Immature natural killer cell (primary cell): ENCODE measurements at regions not wholly inside any gene's neighbourhood (a gene's known extent, or its start where the extent isn't known, plus 50 kb on each side); places are given as distances from the start of the nearest gene placed in this dataset.

Source experiments
- DNase-seq, 3 donors: peaks; one replicate each; pipeline ENCODE4 v3.0.0; 2022; ENCODE audit warnings: mixed read lengths in 1 of 3
- H3K27ac Mint-ChIP-seq, 6 donors: one replicate each; pipeline ENCODE4 v1.8.0; 2020; ENCODE audit warnings: mixed read lengths in 6 of 6, mild to moderate bottlenecking in 5 of 6, inconsistent platforms in 4 of 6, moderate library complexity in 3 of 6
- H3K27me3 Mint-ChIP-seq, 3 donors: one replicate each; pipeline ENCODE4 v1.8.0; 2020 to 2021; ENCODE audit warnings: low read depth in 3 of 3, mild to moderate bottlenecking in 3 of 3, mixed read lengths in 3 of 3, moderate library complexity in 3 of 3, inconsistent platforms in 1 of 3
- H3K36me3 Mint-ChIP-seq, 3 donors: one replicate each; pipeline ENCODE4 v1.8.0; 2020; ENCODE audit warnings: mixed read lengths in 3 of 3, inconsistent platforms in 2 of 3, mild to moderate bottlenecking in 2 of 3
- H3K4me1 Mint-ChIP-seq, 2 donors: one replicate each; pipeline ENCODE4 v1.8.0; 2020; ENCODE audit warnings: inconsistent platforms in 2 of 2, mild to moderate bottlenecking in 2 of 2, mixed read lengths in 2 of 2, moderate library complexity in 1 of 2
- H3K4me3 Mint-ChIP-seq, 5 donors: one replicate each; pipeline ENCODE4 v1.8.0; 2020; ENCODE audit warnings: mild to moderate bottlenecking in 5 of 5, mixed read lengths in 5 of 5, inconsistent platforms in 3 of 5, moderate library complexity in 3 of 5
- H3K9me3 Mint-ChIP-seq, 6 donors: one replicate each; pipeline ENCODE4 v1.8.0; 2020; ENCODE audit warnings: mild to moderate bottlenecking in 6 of 6, mixed read lengths in 6 of 6, inconsistent platforms in 4 of 6, moderate library complexity in 3 of 6

- H3K4me3 Mint-ChIP-seq: no peak overlapping the region
- H3K36me3 Mint-ChIP-seq: no peaks in the 10 kb centered on the region
- no peak overlapping the region for H3K27ac Mint-ChIP-seq
- peaks cover 0 to 8% (median 5%) of the 10 kb centered on the region in 3 donors for H3K27me3 Mint-ChIP-seq
- DNase-seq: no peak
- no peaks in the 10 kb centered on the region for H3K4me1 Mint-ChIP-seq
- no peaks in the 10 kb centered on the region for H3K9me3 Mint-ChIP-seq
Observed at GRCh38 chr16:85436207-85436606, 176.9 kb upstream of the GSE1 start.

GRCh38 chr16:85436636-85437165, 176.4 kb upstream of the GSE1 start:
- no peaks in the 10 kb centered on the region for H3K4me1 Mint-ChIP-seq
- H3K36me3 Mint-ChIP-seq: no peaks in the 10 kb centered on the region
- DNase-seq: no peak
- H3K4me3 Mint-ChIP-seq: no peak overlapping the region
- no peak overlapping the region for H3K27ac Mint-ChIP-seq
- H3K9me3 Mint-ChIP-seq: no peaks in the 10 kb centered on the region
- peaks cover 0 to 8% (median 5%) of the 10 kb centered on the region in 3 donors for H3K27me3 Mint-ChIP-seq

GRCh38 chr16:85437166-85438052, 175.7 kb upstream of the GSE1 start:
- Mint-ChIP-seq H3K9me3 (no peaks in the 10 kb centered on the region), H3K36me3 (no peaks in the 10 kb centered on the region), H3K27ac (no peak overlapping the region), H3K4me1 (no peaks in the 10 kb centered on the region), H3K27me3 (peaks cover 2 to 8% (median 3%) of the 10 kb centered on the region in 3 donors), H3K4me3 (no peak overlapping the region)
- no peak for DNase-seq

DNA sequence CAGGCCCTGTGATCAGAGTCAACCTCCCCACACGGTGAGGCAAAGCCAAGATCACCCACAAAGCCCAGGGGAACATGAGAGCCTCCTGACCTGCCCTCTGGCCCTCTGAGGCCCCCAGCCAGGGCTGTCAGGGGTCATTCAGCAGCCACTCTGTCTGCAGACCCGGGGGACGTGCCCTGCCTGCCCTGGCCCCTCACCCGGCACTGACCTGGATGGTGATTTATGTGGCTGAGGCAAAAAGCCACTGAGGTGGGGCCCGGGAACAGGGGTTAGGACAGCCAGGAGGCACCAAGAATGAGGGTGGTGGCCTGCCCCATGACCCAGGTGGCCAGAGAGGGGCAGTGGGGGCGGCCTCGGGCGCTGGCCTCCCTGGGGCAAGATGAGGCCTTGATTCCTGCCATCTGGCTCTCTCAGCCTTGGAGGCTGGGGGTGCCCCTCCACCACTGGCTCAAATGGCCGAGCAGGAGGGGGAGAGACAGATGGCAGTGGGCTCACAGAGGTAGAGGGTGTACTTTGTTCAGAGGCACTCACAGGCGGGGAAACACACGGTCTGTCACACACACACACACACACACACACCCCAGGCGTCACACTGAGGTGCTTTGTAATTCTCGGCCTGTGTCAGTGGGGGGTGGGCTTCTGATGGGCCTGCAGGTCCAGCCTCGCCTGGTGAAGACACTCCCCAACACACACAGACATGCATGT, 174.0 kb upstream of the GSE1 start:
- no peaks in the 10 kb centered on the region for H3K9me3 Mint-ChIP-seq
- no peaks in the 10 kb centered on the region for H3K4me1 Mint-ChIP-seq
- peaks cover 2% of the 10 kb centered on the region in 3 donors for H3K27me3 Mint-ChIP-seq
- H3K4me3 Mint-ChIP-seq: no peak overlapping the region
- no peak for DNase-seq
- no peaks in the 10 kb centered on the region for H3K36me3 Mint-ChIP-seq
- no peak overlapping the region for H3K27ac Mint-ChIP-seq

DNA sequence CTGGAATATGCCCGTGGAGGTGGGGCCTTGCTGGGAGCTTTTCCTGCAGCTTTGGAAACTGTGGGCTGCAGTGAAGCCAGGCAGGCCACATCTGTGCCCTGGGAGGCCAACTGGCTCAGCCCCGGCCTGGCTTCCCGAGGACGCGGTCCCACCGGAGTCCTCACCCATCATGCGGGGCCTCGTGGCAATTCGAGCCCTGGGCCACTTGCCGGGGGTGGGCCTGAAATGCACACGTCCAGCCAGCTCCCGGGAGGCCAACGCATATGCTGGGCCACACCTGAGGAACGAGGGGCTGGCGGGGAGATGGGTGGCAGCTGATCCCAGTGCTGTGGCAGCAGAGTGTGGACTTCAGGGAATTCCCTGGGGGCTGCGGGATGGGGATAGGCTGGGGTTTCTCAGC, 172.4 kb upstream of the GSE1 start:
- H3K36me3 Mint-ChIP-seq: no peaks in the 10 kb centered on the region
- H3K4me1 Mint-ChIP-seq: no peaks in the 10 kb centered on the region
- no peak overlapping the region for H3K4me3 Mint-ChIP-seq
- H3K27ac Mint-ChIP-seq: no peak overlapping the region
- DNase-seq: no peak
- peaks cover 0 to 2% (median 2%) of the 10 kb centered on the region in 3 donors for H3K27me3 Mint-ChIP-seq
- H3K9me3 Mint-ChIP-seq: no peaks in the 10 kb centered on the region

GRCh38 chr16:85441189-85441889, 171.8 kb upstream of the GSE1 start:
- Mint-ChIP-seq H3K4me3 (no peak overlapping the region), H3K27me3 (peaks cover 0 to 2% (median under 1%) of the 10 kb centered on the region in 3 donors), H3K27ac (no peak overlapping the region), H3K4me1 (no peaks in the 10 kb centered on the region), H3K36me3 (no peaks in the 10 kb centered on the region), H3K9me3 (no peaks in the 10 kb centered on the region)
- DNase-seq: peak in 1 of 3 donors; percentile 55

- no peak for DNase-seq
- no peaks in the 10 kb centered on the region for H3K4me1 Mint-ChIP-seq
- peaks cover 0 to 2% (median 0%) of the 10 kb centered on the region in 3 donors for H3K27me3 Mint-ChIP-seq
- H3K9me3 Mint-ChIP-seq: no peaks in the 10 kb centered on the region
- H3K4me3 Mint-ChIP-seq: no peak overlapping the region
- H3K27ac Mint-ChIP-seq: no peak overlapping the region
- H3K36me3 Mint-ChIP-seq: no peaks in the 10 kb centered on the region
Observed at GRCh38 chr16:85441890-85442670, 171.0 kb upstream of the GSE1 start.

DNA sequence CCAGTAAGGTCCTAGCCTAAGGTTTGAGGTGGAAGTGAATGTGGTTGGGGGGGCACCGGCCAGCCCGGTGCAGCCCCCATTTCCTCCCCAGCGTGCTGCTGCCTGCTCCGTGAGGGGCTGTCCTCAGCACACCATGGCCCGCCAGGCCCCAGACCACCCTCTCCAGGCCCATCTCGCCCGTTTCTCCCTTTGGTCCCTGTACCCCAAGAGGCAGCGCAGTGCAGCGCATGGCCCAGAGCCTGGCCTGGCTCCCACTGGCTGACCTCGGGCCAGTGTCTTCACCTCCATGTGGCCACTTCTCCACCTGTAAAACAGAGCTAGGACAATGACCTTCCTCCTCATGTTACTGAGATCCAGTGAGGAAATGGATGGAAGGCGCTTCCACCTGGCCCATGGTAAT, 170.0 kb upstream of the GSE1 start:
- no peak overlapping the region for H3K4me3 Mint-ChIP-seq
- peaks cover 3 to 6% of the 10 kb centered on the region in 2 donors for H3K4me1 Mint-ChIP-seq
- no peak for DNase-seq
- H3K27ac Mint-ChIP-seq: no peak overlapping the region
- H3K9me3 Mint-ChIP-seq: no peaks in the 10 kb centered on the region
- peaks cover 0 to 2% (median 0%) of the 10 kb centered on the region in 3 donors for H3K27me3 Mint-ChIP-seq
- no peaks in the 10 kb centered on the region for H3K36me3 Mint-ChIP-seq

DNA sequence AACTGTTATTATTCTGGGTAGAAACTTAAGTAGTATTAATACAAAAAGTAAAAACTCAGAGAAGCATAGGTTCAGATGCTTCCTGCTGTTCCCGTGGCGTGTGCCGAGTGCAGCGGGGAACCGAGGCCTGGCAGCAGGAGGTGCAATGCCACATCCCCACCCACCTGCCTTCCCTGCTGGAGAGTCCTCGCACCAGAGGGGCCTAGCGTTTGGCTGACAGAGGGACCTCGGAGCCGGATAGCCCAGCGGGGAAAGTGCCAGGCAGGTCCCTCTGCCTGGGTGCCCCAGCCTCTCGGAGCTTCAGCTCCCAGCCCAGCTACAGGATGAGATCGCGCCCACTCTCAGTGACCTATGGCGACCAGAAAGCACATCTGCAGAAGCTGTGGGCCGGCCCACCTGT, 169.6 kb upstream of the GSE1 start:
- Mint-ChIP-seq H3K9me3 (no peaks in the 10 kb centered on the region), H3K27ac (no peak overlapping the region), H3K36me3 (no peaks in the 10 kb centered on the region), H3K27me3 (peaks cover 0 to 2% (median 0%) of the 10 kb centered on the region in 3 donors), H3K4me3 (no peak overlapping the region), H3K4me1 (peaks cover 8 to 10% of the 10 kb centered on the region in 2 donors)
- no peak for DNase-seq

GRCh38 chr16:85445064-85445778, 167.9 kb upstream of the GSE1 start:
- Mint-ChIP-seq H3K9me3 (no peaks in the 10 kb centered on the region), H3K36me3 (no peaks in the 10 kb centered on the region), H3K27me3 (peaks cover 0 to 2% (median 0%) of the 10 kb centered on the region in 3 donors), H3K4me1 (peaks cover 12 to 20% of the 10 kb centered on the region in 2 donors), H3K27ac (no peak overlapping the region), H3K4me3 (no peak overlapping the region)
- no peak for DNase-seq

DNA sequence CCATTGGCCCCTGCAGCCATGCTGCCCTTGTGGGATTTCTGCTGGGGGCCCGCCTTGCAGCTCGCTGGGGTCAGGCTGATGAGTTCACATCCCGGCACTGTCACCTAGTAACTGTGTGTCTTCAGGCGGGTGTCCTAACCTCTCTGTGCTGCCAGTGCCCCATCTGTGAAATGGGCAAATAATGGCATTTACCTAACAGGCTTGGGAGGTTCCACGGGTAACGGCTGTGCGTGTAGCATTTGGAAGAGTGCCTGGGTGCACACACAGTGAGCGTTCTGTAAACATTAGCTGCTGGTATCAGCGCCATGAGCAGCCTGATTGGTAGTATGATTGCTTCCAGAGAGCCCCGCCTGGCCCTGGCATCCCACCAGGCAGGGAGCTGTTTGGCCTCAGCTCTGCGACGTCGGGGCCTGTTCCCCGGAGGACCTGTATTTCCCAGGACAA, 167.3 kb upstream of the GSE1 start:
- no peaks in the 10 kb centered on the region for H3K36me3 Mint-ChIP-seq
- H3K27me3 Mint-ChIP-seq: peaks cover 0 to 2% (median under 1%) of the 10 kb centered on the region in 3 donors
- H3K27ac Mint-ChIP-seq: no peak overlapping the region
- H3K9me3 Mint-ChIP-seq: no peaks in the 10 kb centered on the region
- peaks cover 12 to 20% of the 10 kb centered on the region in 2 donors for H3K4me1 Mint-ChIP-seq
- no peak for DNase-seq
- no peak overlapping the region for H3K4me3 Mint-ChIP-seq

DNA sequence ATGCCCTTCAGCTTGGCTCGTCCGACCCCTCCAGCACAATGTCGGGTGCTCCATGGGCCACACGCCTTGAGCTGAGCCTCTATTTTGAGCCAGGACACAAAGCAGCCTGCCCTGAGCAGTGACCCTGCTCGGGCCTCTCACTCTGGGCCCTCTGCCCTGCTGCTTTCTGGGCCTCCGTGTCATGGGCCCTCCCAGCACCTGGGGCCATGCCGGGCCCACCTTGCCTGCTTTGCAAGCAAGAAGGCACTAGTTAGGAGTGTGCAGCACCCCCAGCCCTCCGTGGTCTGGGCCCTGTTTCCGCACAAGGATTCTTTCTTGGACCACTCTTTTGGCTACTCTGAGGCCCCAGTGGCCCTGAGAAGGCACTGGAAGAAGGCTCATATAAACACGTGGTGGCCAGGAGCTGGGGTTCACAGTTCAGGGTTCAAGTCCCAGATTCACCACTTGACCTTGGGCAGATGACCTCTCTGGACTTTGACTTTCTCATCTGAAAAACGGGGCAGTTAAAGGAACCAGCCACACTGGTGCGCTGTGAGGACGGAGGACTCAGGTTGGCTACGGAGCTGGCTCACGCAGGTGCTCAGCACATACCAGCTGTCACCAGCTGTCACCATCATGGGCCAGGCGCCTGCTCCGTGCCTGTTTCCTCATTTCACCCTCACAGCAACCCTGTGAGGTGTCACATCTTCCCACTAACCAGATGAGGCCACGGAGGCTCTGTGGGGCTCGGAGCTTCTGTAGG, 166.0 kb upstream of the GSE1 start:
- Mint-ChIP-seq H3K4me3 (no peak overlapping the region), H3K4me1 (peaks cover 17 to 20% of the 10 kb centered on the region in 2 donors), H3K27ac (no peak overlapping the region), H3K27me3 (peaks cover 2 to 4% (median 2%) of the 10 kb centered on the region in 3 donors), H3K36me3 (no peaks in the 10 kb centered on the region), H3K9me3 (no peaks in the 10 kb centered on the region)
- no peak for DNase-seq
